ENCODE measurements at regions not wholly inside any gene's neighbourhood (a gene's known extent, or its start where the extent isn't known, plus 50 kb on each side); places are given as distances from the start of the nearest gene placed in this dataset.

GRCh38 chr3:127444761-127445160, 145.8 kb downstream of the TPRA1 start:
- Mint-ChIP-seq H3K27ac (ENCODE audit: unreplicated experiment) (no peak overlapping the region), H3K4me3 (ENCODE audit: unreplicated experiment) (no peak overlapping the region), H3K4me1 (ENCODE audit: low read depth, unreplicated experiment) (no peaks in the 10 kb centered on the region), H3K36me3 (ENCODE audit: low read depth, unreplicated experiment) (no peaks in the 10 kb centered on the region), H3K9me3 (ENCODE audit: unreplicated experiment) (peaks cover 6% of the 10 kb centered on the region), H3K27me3 (ENCODE audit: low read depth, unreplicated experiment) (peaks cover 50% of the 10 kb centered on the region)
- H3K4me2 ChIP-seq (ENCODE audit: low read length): no peak overlapping the region
- H3K9ac ChIP-seq (ENCODE audit: low read length): no peak overlapping the region
- no peak for TF ChIP-seq CTCF (IDR thresholded peaks at IDR 0.05; ENCODE audit: insufficient read depth, low read depth, low read length)
- TF ChIP-seq EZH2 (IDR thresholded peaks at IDR 0.05; ENCODE audit: insufficient read depth, low read length): no peak
- no peaks in the 10 kb centered on the region for H3K9me3 ChIP-seq (ENCODE audit: insufficient read depth, low read depth, low read length)
- no peaks in the 10 kb centered on the region for H3K36me3 ChIP-seq (ENCODE audit: insufficient read depth, low read length)
- H3K27me3 ChIP-seq (ENCODE audit: insufficient read depth, low read length): no peaks in the 10 kb centered on the region
- no peak overlapping the region for H3K27ac ChIP-seq (ENCODE audit: low read depth, low read length)
- no peaks in the 10 kb centered on the region for H4K20me1 ChIP-seq (ENCODE audit: insufficient read depth, low read length)
- no peak for FAIRE-seq
- no peak overlapping the region for H2AFZ ChIP-seq (ENCODE audit: low read depth, low read length)
- DNase-seq (ENCODE audit: low read depth): no peak
- no peaks in the 10 kb centered on the region for H3K4me1 ChIP-seq (ENCODE audit: insufficient read depth, low read length)
- no peak overlapping the region for H3K4me3 ChIP-seq (ENCODE audit: insufficient read depth, low read depth, low read length)
- H3K79me2 ChIP-seq (ENCODE audit: insufficient read depth, low read length): no peaks in the 10 kb centered on the region

- H3K9me3 ChIP-seq (ENCODE audit: insufficient read depth, low read depth, low read length): no peaks in the 10 kb centered on the region
- no peaks in the 10 kb centered on the region for H3K36me3 ChIP-seq (ENCODE audit: insufficient read depth, low read length)
- no peaks in the 10 kb centered on the region for H3K36me3 Mint-ChIP-seq (ENCODE audit: low read depth, unreplicated experiment)
- no peak overlapping the region for H3K9ac ChIP-seq (ENCODE audit: low read length)
- DNase-seq (ENCODE audit: low read depth): no peak
- H3K27ac Mint-ChIP-seq (ENCODE audit: unreplicated experiment): no peak overlapping the region
- no peak for TF ChIP-seq CTCF (IDR thresholded peaks at IDR 0.05; ENCODE audit: insufficient read depth, low read depth, low read length)
- TF ChIP-seq EZH2 (IDR thresholded peaks at IDR 0.05; ENCODE audit: insufficient read depth, low read length): no peak
- H3K27ac ChIP-seq (ENCODE audit: low read depth, low read length): no peak overlapping the region
- no peaks in the 10 kb centered on the region for H3K79me2 ChIP-seq (ENCODE audit: insufficient read depth, low read length)
- H3K27me3 ChIP-seq (ENCODE audit: insufficient read depth, low read length): no peaks in the 10 kb centered on the region
- H3K4me1 Mint-ChIP-seq (ENCODE audit: low read depth, unreplicated experiment): no peaks in the 10 kb centered on the region
- no peaks in the 10 kb centered on the region for H3K4me1 ChIP-seq (ENCODE audit: insufficient read depth, low read length)
- H3K9me3 Mint-ChIP-seq (ENCODE audit: unreplicated experiment): peaks cover 8% of the 10 kb centered on the region
- no peak overlapping the region for H2AFZ ChIP-seq (ENCODE audit: low read depth, low read length)
- H3K4me3 Mint-ChIP-seq (ENCODE audit: unreplicated experiment): no peak overlapping the region
- no peak overlapping the region for H3K4me2 ChIP-seq (ENCODE audit: low read length)
- no peaks in the 10 kb centered on the region for H4K20me1 ChIP-seq (ENCODE audit: insufficient read depth, low read length)
- no peak for FAIRE-seq
- no peak overlapping the region for H3K4me3 ChIP-seq (ENCODE audit: insufficient read depth, low read depth, low read length)
- H3K27me3 Mint-ChIP-seq (ENCODE audit: low read depth, unreplicated experiment): peaks cover 45% of the 10 kb centered on the region
Measured at GRCh38 chr3:127443581-127444375, 146.8 kb downstream of the TPRA1 start.

GRCh38 chr3:127442506-127442905, 148.0 kb downstream of the TPRA1 start:
- H3K27me3 Mint-ChIP-seq (ENCODE audit: low read depth, unreplicated experiment): peaks cover 39% of the 10 kb centered on the region
- H3K9me3 Mint-ChIP-seq (ENCODE audit: unreplicated experiment): peaks cover 6% of the 10 kb centered on the region
- Histone ChIP-seq H3K4me2 (ENCODE audit: low read length) (no peak overlapping the region), H3K4me1 (ENCODE audit: insufficient read depth, low read length) (no peaks in the 10 kb centered on the region), H3K36me3 (ENCODE audit: insufficient read depth, low read length) (no peaks in the 10 kb centered on the region), H3K9ac (ENCODE audit: low read length) (no peak overlapping the region), H4K20me1 (ENCODE audit: insufficient read depth, low read length) (no peaks in the 10 kb centered on the region), H3K9me3 (ENCODE audit: insufficient read depth, low read depth, low read length) (no peaks in the 10 kb centered on the region), H3K79me2 (ENCODE audit: insufficient read depth, low read length) (no peaks in the 10 kb centered on the region), H3K27ac (ENCODE audit: low read depth, low read length) (no peak overlapping the region), H3K4me3 (ENCODE audit: insufficient read depth, low read depth, low read length) (no peak overlapping the region), H3K27me3 (ENCODE audit: insufficient read depth, low read length) (no peaks in the 10 kb centered on the region), H2AFZ (ENCODE audit: low read depth, low read length) (no peak overlapping the region)
- no peak overlapping the region for H3K27ac Mint-ChIP-seq (ENCODE audit: unreplicated experiment)
- no peak for FAIRE-seq
- H3K4me1 Mint-ChIP-seq (ENCODE audit: low read depth, unreplicated experiment): no peaks in the 10 kb centered on the region
- no peak overlapping the region for H3K4me3 Mint-ChIP-seq (ENCODE audit: unreplicated experiment)
- no peak for TF ChIP-seq EZH2 (IDR thresholded peaks at IDR 0.05; ENCODE audit: insufficient read depth, low read length)
- TF ChIP-seq CTCF (IDR thresholded peaks at IDR 0.05; ENCODE audit: insufficient read depth, low read depth, low read length): no peak
- H3K36me3 Mint-ChIP-seq (ENCODE audit: low read depth, unreplicated experiment): no peaks in the 10 kb centered on the region
- DNase-seq (ENCODE audit: low read depth): no peak
